ENCODE measurements at regions not wholly inside any gene's neighbourhood (a gene's known extent, or its start where the extent isn't known, plus 50 kb on each side); places are given as distances from the start of the nearest gene placed in this dataset.

DNA sequence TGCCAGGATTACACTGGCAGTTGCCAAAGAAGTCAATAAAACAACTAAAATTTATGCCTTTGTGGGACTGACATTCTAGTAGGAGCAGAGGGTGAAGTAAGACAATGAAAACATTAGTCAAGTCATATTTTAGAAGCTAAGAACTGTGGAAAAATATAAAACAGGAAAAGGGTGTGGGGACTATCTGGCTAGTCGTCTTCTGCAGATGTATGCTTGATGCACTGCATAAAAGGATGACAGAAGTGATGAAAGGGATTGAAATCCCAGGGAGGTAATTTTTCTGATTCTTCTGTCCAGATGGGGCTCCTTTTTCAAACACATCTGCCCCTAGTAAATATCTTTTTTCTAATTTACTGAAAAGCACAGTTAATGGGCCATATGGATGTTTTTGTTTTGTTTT lies 706.3 kb downstream of the ADGRL2 start:
- TF ChIP-seq TAF1 (IDR thresholded peaks at IDR 0.05; ENCODE audit: borderline replicate concordance, insufficient read depth, low read length), result no peak
- TF ChIP-seq POLR2AphosphoS5 (IDR thresholded peaks at IDR 0.05; ENCODE audit: low read depth, low read length), result no peak
- TF ChIP-seq SIN3A (IDR thresholded peaks at IDR 0.05; ENCODE audit: borderline replicate concordance, insufficient read depth, low read length), result no peak
- TF ChIP-seq FOXP2 (optimal IDR thresholded peaks at IDR 0.05; ENCODE audit: borderline replicate concordance, extremely low read depth, extremely low read length, insufficient read depth), result no peak
- TF ChIP-seq, protein P1, sequence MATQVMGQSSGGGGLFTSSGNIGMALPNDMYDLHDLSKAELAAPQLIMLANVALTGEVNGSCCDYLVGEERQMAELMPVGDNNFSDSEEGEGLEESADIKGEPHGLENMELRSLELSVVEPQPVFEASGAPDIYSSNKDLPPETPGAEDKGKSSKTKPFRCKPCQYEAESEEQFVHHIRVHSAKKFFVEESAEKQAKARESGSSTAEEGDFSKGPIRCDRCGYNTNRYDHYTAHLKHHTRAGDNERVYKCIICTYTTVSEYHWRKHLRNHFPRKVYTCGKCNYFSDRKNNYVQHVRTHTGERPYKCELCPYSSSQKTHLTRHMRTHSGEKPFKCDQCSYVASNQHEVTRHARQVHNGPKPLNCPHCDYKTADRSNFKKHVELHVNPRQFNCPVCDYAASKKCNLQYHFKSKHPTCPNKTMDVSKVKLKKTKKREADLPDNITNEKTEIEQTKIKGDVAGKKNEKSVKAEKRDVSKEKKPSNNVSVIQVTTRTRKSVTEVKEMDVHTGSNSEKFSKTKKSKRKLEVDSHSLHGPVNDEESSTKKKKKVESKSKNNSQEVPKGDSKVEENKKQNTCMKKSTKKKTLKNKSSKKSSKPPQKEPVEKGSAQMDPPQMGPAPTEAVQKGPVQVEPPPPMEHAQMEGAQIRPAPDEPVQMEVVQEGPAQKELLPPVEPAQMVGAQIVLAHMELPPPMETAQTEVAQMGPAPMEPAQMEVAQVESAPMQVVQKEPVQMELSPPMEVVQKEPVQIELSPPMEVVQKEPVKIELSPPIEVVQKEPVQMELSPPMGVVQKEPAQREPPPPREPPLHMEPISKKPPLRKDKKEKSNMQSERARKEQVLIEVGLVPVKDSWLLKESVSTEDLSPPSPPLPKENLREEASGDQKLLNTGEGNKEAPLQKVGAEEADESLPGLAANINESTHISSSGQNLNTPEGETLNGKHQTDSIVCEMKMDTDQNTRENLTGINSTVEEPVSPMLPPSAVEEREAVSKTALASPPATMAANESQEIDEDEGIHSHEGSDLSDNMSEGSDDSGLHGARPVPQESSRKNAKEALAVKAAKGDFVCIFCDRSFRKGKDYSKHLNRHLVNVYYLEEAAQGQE (IDR thresholded peaks at IDR 0.05; ENCODE audit: insufficient read depth in 1 of 2, low read depth in 2 of 2, low read length in 2 of 2), result no peak

DNA sequence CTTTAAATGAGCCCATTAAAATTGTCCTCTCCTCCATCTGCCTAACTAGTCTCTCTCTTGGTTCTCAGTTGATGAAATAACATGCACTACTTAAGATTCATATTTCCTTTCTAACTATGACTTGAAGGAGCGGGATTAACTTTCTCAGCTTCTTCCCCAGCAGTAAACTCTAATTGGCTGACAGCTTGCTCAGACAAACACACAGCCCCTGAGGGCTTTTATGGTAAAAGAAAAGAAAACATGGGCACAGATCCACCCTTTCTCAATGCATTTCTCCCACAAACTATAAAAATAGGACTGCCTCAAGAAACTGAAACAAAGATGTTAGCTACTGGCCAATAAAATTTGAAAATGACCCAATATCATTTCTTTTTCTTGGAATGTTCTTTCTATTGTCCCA lies 703.1 kb downstream of the ADGRL2 start:
- no peak for TF ChIP-seq TAF1 (IDR thresholded peaks at IDR 0.05; ENCODE audit: borderline replicate concordance, insufficient read depth, low read length)

DNA sequence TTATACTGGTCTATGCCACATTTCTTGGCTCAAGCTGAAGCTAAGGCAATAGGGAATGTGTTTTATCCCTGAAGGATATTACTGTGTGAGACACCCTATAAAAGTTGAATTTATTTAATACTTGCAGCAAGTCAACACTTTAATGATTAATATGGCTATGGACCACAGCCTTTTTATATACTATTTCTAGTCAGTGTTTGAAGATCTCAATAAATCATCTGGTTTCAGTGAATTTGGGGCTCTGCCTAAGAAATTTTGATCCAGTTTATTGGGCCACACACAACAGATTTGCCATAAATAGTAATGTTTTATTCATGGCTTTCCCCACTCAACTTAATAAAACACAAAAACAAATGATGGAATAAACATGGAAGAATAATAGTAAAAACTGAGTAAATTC lies 698.3 kb downstream of the ADGRL2 start:
- TF ChIP-seq TAF1 (IDR thresholded peaks at IDR 0.05; ENCODE audit: borderline replicate concordance, insufficient read depth, low read length), result no peak
- no peak for TF ChIP-seq SIN3A (IDR thresholded peaks at IDR 0.05; ENCODE audit: borderline replicate concordance, insufficient read depth, low read length)
- no peak for TF ChIP-seq POLR2AphosphoS5 (IDR thresholded peaks at IDR 0.05; ENCODE audit: low read depth, low read length)
- TF ChIP-seq FOXP2 (optimal IDR thresholded peaks at IDR 0.05; ENCODE audit: borderline replicate concordance, extremely low read depth, extremely low read length, insufficient read depth), result no peak
- TF ChIP-seq, protein P1 (IDR thresholded peaks at IDR 0.05; ENCODE audit: insufficient read depth in 1 of 2, low read depth in 2 of 2, low read length in 2 of 2), result no peak

DNA sequence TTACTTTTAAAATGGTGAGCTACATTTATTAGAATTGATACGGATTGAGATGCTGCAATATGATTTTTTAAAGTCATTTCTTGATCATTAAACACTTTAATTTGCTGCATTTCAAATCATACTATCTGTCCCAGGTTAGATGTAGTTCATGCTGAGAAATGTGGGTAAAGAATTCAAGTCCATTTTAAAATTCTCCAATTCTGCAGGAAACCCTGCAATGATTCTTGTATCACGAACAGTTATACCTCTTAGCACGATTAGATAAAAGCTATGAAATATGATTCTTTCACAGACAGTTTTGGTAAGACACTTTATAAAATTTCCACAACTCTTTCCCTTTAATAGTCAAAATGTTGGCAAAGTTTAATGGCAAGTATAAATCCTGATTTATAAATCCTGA lies 693.4 kb downstream of the ADGRL2 start:
- TF ChIP-seq TAF1 (IDR thresholded peaks at IDR 0.05; ENCODE audit: borderline replicate concordance, insufficient read depth, low read length) (no peak), SIN3A (IDR thresholded peaks at IDR 0.05; ENCODE audit: borderline replicate concordance, insufficient read depth, low read length) (no peak), FOXP2 (optimal IDR thresholded peaks at IDR 0.05; ENCODE audit: borderline replicate concordance, extremely low read depth, extremely low read length, insufficient read depth) (no peak), POLR2AphosphoS5 (IDR thresholded peaks at IDR 0.05; ENCODE audit: low read depth, low read length) (no peak)
- TF ChIP-seq, protein P1 (IDR thresholded peaks at IDR 0.05; ENCODE audit: insufficient read depth in 1 of 2, low read depth in 2 of 2, low read length in 2 of 2), result no peak

DNA sequence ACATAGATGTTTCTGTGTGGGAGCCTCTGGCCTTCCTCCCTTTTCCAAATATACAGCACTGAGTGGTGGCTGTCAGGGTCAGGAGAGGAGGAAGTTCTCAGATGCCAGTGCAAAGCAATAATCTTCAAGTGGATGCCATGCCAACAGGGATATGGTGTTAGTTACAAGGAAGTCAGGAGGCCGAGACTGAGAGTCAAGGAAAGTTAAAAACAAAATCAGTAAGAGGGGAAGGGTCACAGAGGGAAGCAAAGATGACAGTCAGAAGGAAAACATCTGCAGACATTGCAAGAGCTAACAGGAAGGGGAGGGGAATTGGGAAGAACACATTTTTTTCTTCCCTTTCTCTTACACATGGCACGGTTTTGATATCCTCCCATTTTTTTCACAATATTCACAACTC lies 691.4 kb downstream of the ADGRL2 start:
- TF ChIP-seq POLR2AphosphoS5 (IDR thresholded peaks at IDR 0.05; ENCODE audit: low read depth, low read length) (no peak), FOXP2 (optimal IDR thresholded peaks at IDR 0.05; ENCODE audit: borderline replicate concordance, extremely low read depth, extremely low read length, insufficient read depth) (no peak), SIN3A (IDR thresholded peaks at IDR 0.05; ENCODE audit: borderline replicate concordance, insufficient read depth, low read length) (no peak), TAF1 (IDR thresholded peaks at IDR 0.05; ENCODE audit: borderline replicate concordance, insufficient read depth, low read length) (no peak)
- TF ChIP-seq, protein P1 (IDR thresholded peaks at IDR 0.05; ENCODE audit: insufficient read depth in 1 of 2, low read depth in 2 of 2, low read length in 2 of 2), result no peak
